Ovary (tissue), 7 donors: ENCODE measurements at regions not wholly inside any gene's neighbourhood (a gene's known extent, or its start where the extent isn't known, plus 50 kb on each side); places are given as distances from the start of the nearest gene placed in this dataset.
"Not testable (repeated sequence)": the region's sequence is repeated elsewhere in the genome, so short reads cannot be mapped to it uniquely, and the experiment has no call there.

ENCODE experiments used
- DNase-seq, 5 donors: peaks; one replicate each; pipeline ENCODE4 v3.0.0-alpha.2; 2019 to 2020
- H3K27ac ChIP-seq, 2 donors: fragments of 200-600 bp; one replicate each; pipeline versions ENCODE4 v1.5.1 to v1.8.0; 2019 to 2022
- H3K27me3 ChIP-seq: fragments of 200-600 bp; one replicate; pipeline ENCODE4 v1.8.0; 2022
- H3K36me3 ChIP-seq: fragments of 200-600 bp; sonication (generic); one replicate; pipeline ENCODE4 v1.5.1; 2019
- H3K4me1 ChIP-seq: one replicate; pipeline ENCODE4 v1.8.1; 2013; ENCODE audit warnings: mild to moderate bottlenecking, moderate library complexity; ENCODE audit not compliant: insufficient read depth
- H3K4me3 ChIP-seq: fragments of 200-600 bp; sonication (generic); one replicate; pipeline ENCODE4 v1.5.1; 2017
- H3K9me3 ChIP-seq, 2 donors: fragments of 200-600 bp in 1 of 2; sonication (generic) in 1 of 2; one replicate each; pipeline versions ENCODE4 v1.5.1 to v1.8.1; 2013 to 2019; ENCODE audit warnings: mild to moderate bottlenecking in 1 of 2, moderate library complexity in 1 of 2
- EP300 ChIP-seq: sonication (generic); formaldehyde crosslinking; IDR thresholded peaks from one replicate; pipeline ENCODE4 v1.6.1; 2017; ENCODE audit warnings: antibody characterized with exemption
- POLR2A ChIP-seq: fragments of 450-650 bp; IDR thresholded peaks from one replicate; pipeline ENCODE4 v1.6.1; 2017; ENCODE audit warnings: antibody characterized with exemption, mild to moderate bottlenecking, moderate library complexity
- WGBS, 3 donors: extraction: QIAGEN DNeasy Blood & Tissue Kit in 1 of 3; methylation state at CpG; one replicate each; pipeline versions ENCODE4 v1.1.5 to v1.1.7; 2013 to 2017; 5-methylcytosine and 5-hydroxymethylcytosine counted together
- intact Hi-C, 4 donors: fragments of 100-400 bp; cut with DNase I; formaldehyde crosslinking; loops; one replicate each; pipeline versions ENCODE4 v1.11.0 to v1.15.1; 2022 to 2023
- TF ChIP-seq, protein P1 (sequence below), 3 donors: fragments of 450-650 bp in 2 of 3; fragments of 200-600 bp in 1 of 3; IDR thresholded peaks; one replicate each; pipeline versions ENCODE4 v1.5.1 to v1.8.0; 2016 to 2022; ENCODE audit warnings: antibody characterized with exemption in 3 of 3, mild to moderate bottlenecking in 1 of 3
- donor health status: DM: no; HTN: no; CAD: no; lungs with moderate emphysema.
- donor health status: DM: no; HTN: no; CAD: no.
- donor health status: Bipolar disorder and iron deficiency.
- donor health status: DM: no; HTN: no; CAD: no.
- donor health status: DM: yes; HTN: yes; CAD: no.

GRCh38 chr2:67158718-67159117 lies 238.4 kb upstream of the ETAA1 start:
- H3K27me3 ChIP-seq: peaks cover 2% of the 10 kb centered on the region
- no peak for TF ChIP-seq EP300
- no peak for TF ChIP-seq POLR2A
- no peak for DNase-seq
- intact Hi-C loops: no loop called here
- H3K4me3 ChIP-seq: no peak overlapping the region
- H3K27ac ChIP-seq: no peak overlapping the region
- H3K4me1 ChIP-seq: no peaks in the 10 kb centered on the region
- H3K9me3 ChIP-seq: no peaks in the 10 kb centered on the region
- no peaks in the 10 kb centered on the region for H3K36me3 ChIP-seq

DNA sequence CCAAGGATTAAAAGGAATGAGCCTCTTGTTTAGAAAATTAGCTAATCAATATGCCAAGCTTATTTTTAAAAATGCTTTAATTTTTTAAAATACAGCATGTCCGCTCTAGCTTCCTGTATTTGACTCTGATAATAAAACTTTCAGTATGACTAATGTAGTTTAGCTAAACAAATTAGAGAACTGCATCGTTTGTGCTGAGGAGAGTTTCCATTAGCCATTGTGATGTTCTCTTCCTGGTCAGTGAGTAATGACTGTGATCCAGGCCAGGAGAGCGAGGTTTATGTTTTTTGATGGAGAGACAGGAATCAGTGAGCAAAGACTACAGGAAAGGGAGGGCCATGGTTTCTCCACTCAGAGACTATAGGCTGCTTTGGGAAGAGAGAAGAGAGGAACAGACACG lies 237.2 kb upstream of the ETAA1 start:
- H3K4me3 ChIP-seq: no peak overlapping the region
- WGBS, 3 donors: 59 to 74% (median 71%) methylated on average over 4 of the region's 4 CpGs
- peaks cover 2% of the 10 kb centered on the region for H3K27me3 ChIP-seq
- TF ChIP-seq EP300 (no peak), POLR2A (no peak)
- TF ChIP-seq, protein P1, sequence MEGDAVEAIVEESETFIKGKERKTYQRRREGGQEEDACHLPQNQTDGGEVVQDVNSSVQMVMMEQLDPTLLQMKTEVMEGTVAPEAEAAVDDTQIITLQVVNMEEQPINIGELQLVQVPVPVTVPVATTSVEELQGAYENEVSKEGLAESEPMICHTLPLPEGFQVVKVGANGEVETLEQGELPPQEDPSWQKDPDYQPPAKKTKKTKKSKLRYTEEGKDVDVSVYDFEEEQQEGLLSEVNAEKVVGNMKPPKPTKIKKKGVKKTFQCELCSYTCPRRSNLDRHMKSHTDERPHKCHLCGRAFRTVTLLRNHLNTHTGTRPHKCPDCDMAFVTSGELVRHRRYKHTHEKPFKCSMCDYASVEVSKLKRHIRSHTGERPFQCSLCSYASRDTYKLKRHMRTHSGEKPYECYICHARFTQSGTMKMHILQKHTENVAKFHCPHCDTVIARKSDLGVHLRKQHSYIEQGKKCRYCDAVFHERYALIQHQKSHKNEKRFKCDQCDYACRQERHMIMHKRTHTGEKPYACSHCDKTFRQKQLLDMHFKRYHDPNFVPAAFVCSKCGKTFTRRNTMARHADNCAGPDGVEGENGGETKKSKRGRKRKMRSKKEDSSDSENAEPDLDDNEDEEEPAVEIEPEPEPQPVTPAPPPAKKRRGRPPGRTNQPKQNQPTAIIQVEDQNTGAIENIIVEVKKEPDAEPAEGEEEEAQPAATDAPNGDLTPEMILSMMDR (IDR thresholded peaks at IDR 0.05): no peak
- no peaks in the 10 kb centered on the region for H3K36me3 ChIP-seq
- no peak overlapping the region for H3K27ac ChIP-seq
- DNase-seq: no peak
- no peaks in the 10 kb centered on the region for H3K9me3 ChIP-seq
- intact Hi-C loops: no loop called here
- H3K4me1 ChIP-seq: no peaks in the 10 kb centered on the region

GRCh38 chr2:67164771-67165522 lies 232.2 kb upstream of the ETAA1 start:
- Histone ChIP-seq H3K4me1 (no peaks in the 10 kb centered on the region), H3K36me3 (no peaks in the 10 kb centered on the region), H3K9me3 (no peaks in the 10 kb centered on the region), H3K27me3 (peaks cover 2% of the 10 kb centered on the region), H3K27ac (no peak overlapping the region), H3K4me3 (no peak overlapping the region)
- TF ChIP-seq, protein P1 (IDR thresholded peaks at IDR 0.05): no peak
- TF ChIP-seq EP300 (no peak), POLR2A (no peak)
- DNase-seq: no peak
- intact Hi-C loops: no loop called here
- WGBS, 3 donors: 78 to 86% (median 84%) methylated on average over 4 of the region's 4 CpGs

- TF ChIP-seq, protein P1 (IDR thresholded peaks at IDR 0.05): no peak
- TF ChIP-seq EP300: no peak
- TF ChIP-seq POLR2A: no peak
- Histone ChIP-seq H3K4me1 (no peaks in the 10 kb centered on the region), H3K27ac (no peak overlapping the region), H3K9me3 (no peaks in the 10 kb centered on the region), H3K36me3 (no peaks in the 10 kb centered on the region), H3K27me3 (peaks cover 2% of the 10 kb centered on the region), H3K4me3 (no peak overlapping the region)
- DNase-seq: no peak
- intact Hi-C loops: no loop called here
These were observed 231.6 kb upstream of the ETAA1 start for GRCh38 chr2:67165523-67165990.

DNA sequence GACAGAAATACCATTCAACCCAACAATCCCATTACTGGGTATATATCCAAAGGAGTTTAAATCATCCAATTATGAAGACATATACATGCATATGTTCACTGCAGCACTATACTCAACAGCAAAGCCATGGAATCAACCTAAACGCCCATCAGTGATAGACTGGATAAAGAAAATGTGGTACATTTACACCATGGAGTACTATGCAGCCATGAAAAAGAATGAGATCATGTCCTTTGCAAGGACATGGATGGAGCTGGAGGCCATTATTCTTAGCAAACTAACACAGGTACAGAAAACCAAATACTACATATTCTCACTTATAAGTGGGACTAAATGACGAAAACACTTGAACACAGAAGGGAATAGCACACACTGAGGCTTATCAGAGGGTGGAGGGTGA lies 230.6 kb upstream of the ETAA1 start:
- H3K4me3 ChIP-seq, H3K36me3 ChIP-seq, H3K4me1 ChIP-seq, intact Hi-C loops, H3K27ac ChIP-seq, DNase-seq, H3K9me3 ChIP-seq, H3K27me3 ChIP-seq: not testable (repeated sequence)
- 92 to 94% (median 92%) methylated on average over 2 of the region's 2 CpGs for WGBS, 3 donors
